Neural crest cell (in vitro differentiated cells): ENCODE measurements at regions not wholly inside any gene's neighbourhood (a gene's known extent, or its start where the extent isn't known, plus 50 kb on each side); places are given as distances from the start of the nearest gene placed in this dataset.

Experiments used
- DNase-seq: peaks from one replicate; pipeline ENCODE4 v3.0.0; 2021; ENCODE audit warnings: low read depth, mixed read lengths, low spot score
- H3K27ac Mint-ChIP-seq: one replicate; pipeline ENCODE4 v1.8.0; 2021; ENCODE audit warnings: mild to moderate bottlenecking, mixed read lengths; ENCODE audit not compliant: unreplicated experiment
- H3K27me3 Mint-ChIP-seq: 2 replicates; pipeline ENCODE4 v1.8.0; 2021; ENCODE audit warnings: low read depth, mild to moderate bottlenecking, mixed read lengths
- H3K36me3 Mint-ChIP-seq: 2 replicates; pipeline ENCODE4 v1.8.0; 2021; ENCODE audit warnings: low read depth, mild to moderate bottlenecking, mixed read lengths
- H3K4me1 Mint-ChIP-seq: 2 replicates; pipeline ENCODE4 v1.8.0; 2021; ENCODE audit warnings: mixed read lengths
- H3K4me3 Mint-ChIP-seq: one replicate; pipeline ENCODE4 v1.8.0; 2021; ENCODE audit warnings: mild to moderate bottlenecking, mixed read lengths
- H3K9me3 Mint-ChIP-seq: 2 replicates; pipeline ENCODE4 v1.8.0; 2021; ENCODE audit warnings: mixed read lengths
- TF ChIP-seq, protein P1 (sequence below): fragments of 200-600 bp; sonication (generic); conservative IDR thresholded peaks from 2 replicates; pipeline ENCODE4 v1.5.0; 2021; ENCODE audit warnings: antibody characterized with exemption, mild to moderate bottlenecking

DNA sequence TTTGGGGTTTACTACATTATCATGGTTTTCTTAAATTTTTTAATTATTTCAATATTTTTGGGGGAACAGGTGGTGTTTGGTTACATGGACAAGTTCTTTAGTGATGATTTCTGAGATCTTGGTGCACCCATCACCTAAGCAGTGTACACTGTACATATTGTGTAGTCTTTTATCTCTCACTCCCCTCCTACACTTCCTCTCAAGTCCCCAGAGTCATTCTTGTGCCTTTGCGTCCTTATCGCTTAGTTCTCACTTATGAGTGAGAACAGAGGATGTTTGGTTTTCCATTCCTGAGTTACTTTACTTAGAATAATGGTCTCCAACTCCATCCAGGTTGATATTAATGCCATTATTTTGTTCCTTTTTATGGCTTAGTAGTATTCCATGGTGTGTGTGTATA, 130.9 kb upstream of the CD93 start:
- Mint-ChIP-seq H3K4me1 (no peaks in the 10 kb centered on the region), H3K27ac (no peak overlapping the region), H3K4me3 (no peak overlapping the region), H3K9me3 (peaks cover 16% of the 10 kb centered on the region), H3K27me3 (peaks cover 34% of the 10 kb centered on the region), H3K36me3 (no peaks in the 10 kb centered on the region)
- DNase-seq = no peak
- TF ChIP-seq, protein P1, sequence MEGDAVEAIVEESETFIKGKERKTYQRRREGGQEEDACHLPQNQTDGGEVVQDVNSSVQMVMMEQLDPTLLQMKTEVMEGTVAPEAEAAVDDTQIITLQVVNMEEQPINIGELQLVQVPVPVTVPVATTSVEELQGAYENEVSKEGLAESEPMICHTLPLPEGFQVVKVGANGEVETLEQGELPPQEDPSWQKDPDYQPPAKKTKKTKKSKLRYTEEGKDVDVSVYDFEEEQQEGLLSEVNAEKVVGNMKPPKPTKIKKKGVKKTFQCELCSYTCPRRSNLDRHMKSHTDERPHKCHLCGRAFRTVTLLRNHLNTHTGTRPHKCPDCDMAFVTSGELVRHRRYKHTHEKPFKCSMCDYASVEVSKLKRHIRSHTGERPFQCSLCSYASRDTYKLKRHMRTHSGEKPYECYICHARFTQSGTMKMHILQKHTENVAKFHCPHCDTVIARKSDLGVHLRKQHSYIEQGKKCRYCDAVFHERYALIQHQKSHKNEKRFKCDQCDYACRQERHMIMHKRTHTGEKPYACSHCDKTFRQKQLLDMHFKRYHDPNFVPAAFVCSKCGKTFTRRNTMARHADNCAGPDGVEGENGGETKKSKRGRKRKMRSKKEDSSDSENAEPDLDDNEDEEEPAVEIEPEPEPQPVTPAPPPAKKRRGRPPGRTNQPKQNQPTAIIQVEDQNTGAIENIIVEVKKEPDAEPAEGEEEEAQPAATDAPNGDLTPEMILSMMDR = no peak

DNA sequence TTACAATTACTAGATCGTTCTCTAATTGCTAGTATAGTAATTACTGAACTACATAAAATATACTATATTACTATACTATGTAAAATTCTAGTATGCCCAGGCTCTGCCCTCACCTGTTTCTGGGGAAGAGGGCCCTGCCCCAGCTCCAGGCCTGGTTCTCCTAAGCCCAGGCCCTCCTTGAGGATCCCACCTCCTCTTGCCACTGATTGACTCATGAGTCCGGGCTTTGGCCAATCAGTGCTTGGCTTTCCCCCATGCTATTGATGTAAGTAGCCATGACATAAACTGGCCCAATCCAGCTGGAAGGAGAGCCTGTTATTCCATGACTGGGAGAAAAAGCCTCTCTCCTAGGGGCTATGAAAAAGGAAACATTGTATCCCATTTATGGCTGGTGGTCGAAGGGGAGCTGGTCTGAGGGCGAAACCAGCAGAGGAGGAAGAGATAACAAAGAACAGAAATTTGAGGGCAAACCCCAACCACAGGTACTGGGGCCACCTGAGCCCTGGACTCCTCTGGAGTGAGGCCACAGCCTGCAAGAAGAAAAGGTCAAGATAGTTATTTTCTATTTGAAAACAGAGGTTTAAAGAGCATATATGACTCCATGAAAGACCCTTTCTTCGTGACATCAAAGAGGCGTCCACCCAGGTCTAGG, 129.3 kb upstream of the CD93 start:
- Mint-ChIP-seq H3K4me3 (no peak overlapping the region), H3K9me3 (peaks cover 16% of the 10 kb centered on the region), H3K27me3 (peaks cover 32% of the 10 kb centered on the region), H3K4me1 (no peaks in the 10 kb centered on the region), H3K36me3 (no peaks in the 10 kb centered on the region), H3K27ac (no peak overlapping the region)
- no peak for DNase-seq
- TF ChIP-seq, protein P1 = no peak

DNA sequence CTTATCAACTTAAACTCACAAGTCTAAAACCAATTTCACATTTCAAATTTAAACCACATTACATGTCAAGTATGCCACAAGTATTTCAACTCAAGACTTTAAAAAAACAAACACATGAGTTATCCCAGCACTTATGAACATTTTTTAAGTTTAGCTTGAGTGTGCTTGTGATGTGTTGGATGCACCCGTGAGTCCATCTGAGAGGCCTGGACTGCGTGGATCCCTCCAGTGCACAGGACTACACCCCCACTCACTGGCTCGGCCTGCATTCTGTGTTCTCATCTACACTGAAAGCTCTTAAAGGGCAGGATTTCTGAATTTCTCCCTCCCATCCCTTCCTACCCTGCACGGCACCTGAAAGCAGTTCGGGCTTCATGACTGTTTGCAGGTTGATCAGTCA, 128.8 kb upstream of the CD93 start:
- H3K4me3 Mint-ChIP-seq = no peak overlapping the region

DNA sequence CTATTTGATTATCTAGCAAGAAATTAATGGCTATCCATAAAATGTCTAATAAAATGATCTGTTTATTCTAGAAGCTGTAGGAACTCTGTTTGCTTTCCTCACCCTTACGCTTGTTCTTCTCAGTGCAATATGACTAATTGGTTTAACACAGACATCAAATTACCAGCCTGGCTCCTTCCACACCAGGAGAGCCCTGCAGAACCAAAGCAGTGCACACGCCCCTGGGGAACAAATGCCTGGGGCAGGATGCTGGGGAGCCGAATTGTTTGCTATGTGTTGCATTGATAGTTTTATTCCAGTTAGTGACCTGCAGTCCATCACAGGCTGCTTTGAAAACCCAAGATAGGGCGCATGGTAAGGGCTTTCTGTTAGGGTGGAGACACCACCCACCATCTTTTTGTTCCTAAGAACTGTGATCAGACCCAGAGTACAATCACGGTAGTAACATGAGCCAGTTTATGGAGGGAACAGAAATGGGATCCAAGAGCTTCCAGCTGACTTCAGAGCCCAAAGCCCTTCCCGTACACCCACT, 126.4 kb upstream of the CD93 start:
- Mint-ChIP-seq H3K27ac (no peak overlapping the region), H3K4me1 (no peaks in the 10 kb centered on the region), H3K9me3 (peaks cover 4% of the 10 kb centered on the region), H3K36me3 (no peaks in the 10 kb centered on the region), H3K27me3 (peaks cover 23% of the 10 kb centered on the region), H3K4me3 (no peak overlapping the region)
- TF ChIP-seq, protein P1 = no peak
- no peak for DNase-seq

More for the DNA sequence above, 128.8 kb upstream of the CD93 start:
- TF ChIP-seq, protein P1 = no peak
- no peaks in the 10 kb centered on the region for H3K4me1 Mint-ChIP-seq
- peaks cover 16% of the 10 kb centered on the region for H3K9me3 Mint-ChIP-seq
- H3K27ac Mint-ChIP-seq = no peak overlapping the region
- peaks cover 34% of the 10 kb centered on the region for H3K27me3 Mint-ChIP-seq
- DNase-seq = no peak
- H3K36me3 Mint-ChIP-seq = no peaks in the 10 kb centered on the region

- no peak overlapping the region for H3K4me3 Mint-ChIP-seq
Observed at GRCh38 chr20:23212011-23212410, 125.9 kb upstream of the CD93 start.

More at GRCh38 chr20:23212011-23212410, 125.9 kb upstream of the CD93 start:
- Mint-ChIP-seq H3K27me3 (peaks cover 21% of the 10 kb centered on the region), H3K27ac (no peak overlapping the region), H3K4me1 (no peaks in the 10 kb centered on the region), H3K36me3 (no peaks in the 10 kb centered on the region), H3K9me3 (peaks cover under 1% of the 10 kb centered on the region)
- TF ChIP-seq, protein P1 = no peak
- no peak for DNase-seq
